Hepatocyte (in vitro differentiated cells): ENCODE measurements at regions not wholly inside any gene's neighbourhood (a gene's known extent, or its start where the extent isn't known, plus 50 kb on each side); places are given as distances from the start of the nearest gene placed in this dataset.

ENCODE experiments used
- DNase-seq: peaks from one replicate; pipeline ENCODE4 v3.0.0-alpha.2; 2016; ENCODE audit warnings: low spot score
- H2AFZ ChIP-seq: fragments of 200-600 bp; sonication (generic); 2 replicates; pipeline ENCODE4 v1.6.0; 2016; ENCODE audit warnings: antibody characterized with exemption, mild to moderate bottlenecking
- H3K27ac ChIP-seq: fragments of 200-600 bp; sonication (generic); 2 replicates; pipeline ENCODE4 v1.5.1; 2016; ENCODE audit warnings: mild to moderate bottlenecking
- H3K27me3 ChIP-seq: fragments of 200-600 bp; sonication (generic); 2 replicates; pipeline ENCODE4 v1.6.1; 2016
- H3K36me3 ChIP-seq: fragments of 200-600 bp; sonication (generic); replicated peaks from 2 replicates; pipeline ENCODE4 v1.5.1; 2016; ENCODE audit warnings: low read depth; ENCODE audit not compliant: insufficient read depth
- H3K4me1 ChIP-seq: fragments of 200-600 bp; sonication (generic); 2 replicates; pipeline ENCODE4 v1.5.1; 2016; ENCODE audit warnings: mild to moderate bottlenecking, moderate library complexity; ENCODE audit not compliant: insufficient read depth
- H3K4me2 ChIP-seq: fragments of 200-600 bp; sonication (generic); 2 replicates; pipeline ENCODE4 v1.6.0; 2016
- H3K4me3 ChIP-seq: fragments of 200-600 bp; sonication (generic); 2 replicates; pipeline ENCODE4 v1.5.1; 2016; ENCODE audit warnings: mild to moderate bottlenecking
- H3K79me2 ChIP-seq: fragments of 200-600 bp; sonication (generic); 2 replicates; pipeline ENCODE4 v1.6.0; 2017; ENCODE audit warnings: mild to moderate bottlenecking
- H3K9me2 ChIP-seq: fragments of 200-600 bp; sonication (generic); replicated peaks from 2 replicates; pipeline ENCODE4 v1.6.0; 2017; ENCODE audit warnings: mild to moderate bottlenecking; ENCODE audit not compliant: insufficient read depth
- H3K9me3 ChIP-seq: fragments of 200-600 bp; sonication (generic); 2 replicates; pipeline ENCODE4 v1.5.1; 2016; ENCODE audit warnings: low read depth, mild to moderate bottlenecking
- H4K20me1 ChIP-seq: fragments of 200-600 bp; sonication (generic); 2 replicates; pipeline ENCODE4 v1.6.0; 2016; ENCODE audit warnings: mild to moderate bottlenecking; ENCODE audit not compliant: insufficient read depth, poor library complexity, severe bottlenecking
- EZH2 ChIP-seq: fragments of 200-600 bp; sonication (generic); IDR thresholded peaks from 2 replicates; pipeline ENCODE4 v1.6.1; 2016; ENCODE audit warnings: antibody characterized with exemption, mild to moderate bottlenecking, borderline replicate concordance
- EZH2phosphoT487 ChIP-seq: fragments of 200-600 bp; sonication (generic); IDR thresholded peaks from one replicate; pipeline ENCODE4 v1.6.1; 2018; ENCODE audit warnings: antibody characterized with exemption, mild to moderate bottlenecking, low read depth, moderate library complexity; ENCODE audit not compliant: unreplicated experiment, severe bottlenecking
- WGBS: methylation state at CpG from one replicate; pipeline ENCODE4 v1.1.6; 2016; ENCODE audit warnings: low lambda C conversion rate; ENCODE audit errors: missing lambda C conversion rate; 5-methylcytosine and 5-hydroxymethylcytosine counted together
- TF ChIP-seq, protein P1 (sequence below): fragments of 200-600 bp; sonication (generic); IDR thresholded peaks from 2 replicates; pipeline ENCODE4 v1.5.1; 2016; ENCODE audit warnings: antibody characterized with exemption, mild to moderate bottlenecking; ENCODE audit not compliant: poor library complexity

DNA sequence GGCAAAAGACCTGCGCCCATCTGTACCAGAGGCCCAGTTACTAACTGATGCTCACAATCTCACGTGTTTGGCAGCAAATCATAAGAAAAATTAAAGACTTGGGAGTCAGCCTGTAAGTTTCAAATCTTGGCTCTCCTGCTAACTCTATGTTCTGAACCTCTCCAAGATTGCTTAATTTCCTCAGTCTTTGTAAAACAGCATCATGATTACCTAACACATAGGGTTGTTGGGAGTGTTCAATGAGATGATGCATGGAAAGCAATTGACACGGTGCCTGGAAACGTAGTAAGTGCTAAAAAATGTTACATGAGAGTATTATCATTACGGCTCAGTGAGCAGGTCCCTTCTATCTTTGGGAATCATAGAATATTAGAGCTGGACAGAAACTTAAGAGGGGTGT, 497.6 kb upstream of the TCF4 start:
- TF ChIP-seq, protein P1, sequence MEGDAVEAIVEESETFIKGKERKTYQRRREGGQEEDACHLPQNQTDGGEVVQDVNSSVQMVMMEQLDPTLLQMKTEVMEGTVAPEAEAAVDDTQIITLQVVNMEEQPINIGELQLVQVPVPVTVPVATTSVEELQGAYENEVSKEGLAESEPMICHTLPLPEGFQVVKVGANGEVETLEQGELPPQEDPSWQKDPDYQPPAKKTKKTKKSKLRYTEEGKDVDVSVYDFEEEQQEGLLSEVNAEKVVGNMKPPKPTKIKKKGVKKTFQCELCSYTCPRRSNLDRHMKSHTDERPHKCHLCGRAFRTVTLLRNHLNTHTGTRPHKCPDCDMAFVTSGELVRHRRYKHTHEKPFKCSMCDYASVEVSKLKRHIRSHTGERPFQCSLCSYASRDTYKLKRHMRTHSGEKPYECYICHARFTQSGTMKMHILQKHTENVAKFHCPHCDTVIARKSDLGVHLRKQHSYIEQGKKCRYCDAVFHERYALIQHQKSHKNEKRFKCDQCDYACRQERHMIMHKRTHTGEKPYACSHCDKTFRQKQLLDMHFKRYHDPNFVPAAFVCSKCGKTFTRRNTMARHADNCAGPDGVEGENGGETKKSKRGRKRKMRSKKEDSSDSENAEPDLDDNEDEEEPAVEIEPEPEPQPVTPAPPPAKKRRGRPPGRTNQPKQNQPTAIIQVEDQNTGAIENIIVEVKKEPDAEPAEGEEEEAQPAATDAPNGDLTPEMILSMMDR = no peak
- TF ChIP-seq EZH2phosphoT487 = no peak
- no peak for TF ChIP-seq EZH2
- H3K79me2 ChIP-seq = no peaks in the 10 kb centered on the region
- H2AFZ ChIP-seq = no peak overlapping the region
- no peaks in the 10 kb centered on the region for H3K9me3 ChIP-seq
- H3K9me2 ChIP-seq = no peaks in the 10 kb centered on the region
- WGBS = 80% methylated on average over 5 of the region's 5 CpGs
- H3K4me2 ChIP-seq = no peak overlapping the region
- H3K36me3 ChIP-seq = no peaks in the 10 kb centered on the region
- no peak overlapping the region for H3K27ac ChIP-seq
- no peaks in the 10 kb centered on the region for H4K20me1 ChIP-seq
- no peaks in the 10 kb centered on the region for H3K27me3 ChIP-seq
- no peak for DNase-seq
- no peak overlapping the region for H3K4me3 ChIP-seq
- H3K4me1 ChIP-seq = peaks cover 4% of the 10 kb centered on the region

DNA sequence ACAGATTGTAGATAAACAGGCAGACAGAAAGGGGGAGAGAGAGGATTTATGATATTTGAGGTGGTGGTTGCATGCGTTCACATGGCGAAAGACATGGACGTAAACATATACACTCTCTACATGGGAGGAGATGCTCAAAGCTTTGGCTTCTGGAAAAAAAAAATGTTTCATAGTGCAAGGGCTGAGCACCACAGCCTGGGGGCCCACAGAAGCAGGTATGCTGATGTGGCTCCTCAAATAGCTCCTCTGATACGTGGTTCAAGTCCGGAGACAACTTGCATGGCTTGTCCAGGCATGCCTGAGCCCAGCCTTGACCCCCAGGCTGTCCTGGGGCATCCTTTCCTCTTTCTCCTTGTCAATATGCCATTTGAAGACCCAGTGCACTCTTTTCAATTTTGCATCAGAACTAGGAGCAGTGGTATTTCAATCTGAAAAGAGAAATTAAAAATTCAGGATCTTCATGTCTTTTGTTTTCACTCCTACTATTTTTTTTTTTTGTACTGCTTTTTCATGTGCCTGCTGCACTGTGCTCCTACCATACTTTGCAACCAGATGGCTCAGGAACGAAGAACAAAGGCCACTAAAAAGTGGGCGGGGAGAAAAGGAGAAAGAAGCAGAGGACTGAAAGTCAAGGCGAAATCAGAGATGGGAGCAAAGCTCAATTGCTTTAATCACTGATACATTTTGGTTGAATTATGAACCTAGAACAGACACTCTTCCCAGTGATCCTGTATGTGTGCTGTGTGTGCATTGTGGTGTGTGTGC, 495.7 kb upstream of the TCF4 start:
- no peaks in the 10 kb centered on the region for H3K9me2 ChIP-seq
- H4K20me1 ChIP-seq = no peaks in the 10 kb centered on the region
- no peaks in the 10 kb centered on the region for H3K79me2 ChIP-seq
- no peak for DNase-seq
- peaks cover 4% of the 10 kb centered on the region for H3K4me1 ChIP-seq
- TF ChIP-seq EZH2 (no peak), EZH2phosphoT487 (no peak)
- TF ChIP-seq, protein P1 = no peak
- H3K4me3 ChIP-seq = no peak overlapping the region
- no peak overlapping the region for H3K27ac ChIP-seq
- H3K4me2 ChIP-seq = no peak overlapping the region
- H3K9me3 ChIP-seq = no peaks in the 10 kb centered on the region
- WGBS = 60% methylated on average over 8 of the region's 8 CpGs
- no peaks in the 10 kb centered on the region for H3K27me3 ChIP-seq
- H2AFZ ChIP-seq = no peak overlapping the region
- H3K36me3 ChIP-seq = no peaks in the 10 kb centered on the region

DNA sequence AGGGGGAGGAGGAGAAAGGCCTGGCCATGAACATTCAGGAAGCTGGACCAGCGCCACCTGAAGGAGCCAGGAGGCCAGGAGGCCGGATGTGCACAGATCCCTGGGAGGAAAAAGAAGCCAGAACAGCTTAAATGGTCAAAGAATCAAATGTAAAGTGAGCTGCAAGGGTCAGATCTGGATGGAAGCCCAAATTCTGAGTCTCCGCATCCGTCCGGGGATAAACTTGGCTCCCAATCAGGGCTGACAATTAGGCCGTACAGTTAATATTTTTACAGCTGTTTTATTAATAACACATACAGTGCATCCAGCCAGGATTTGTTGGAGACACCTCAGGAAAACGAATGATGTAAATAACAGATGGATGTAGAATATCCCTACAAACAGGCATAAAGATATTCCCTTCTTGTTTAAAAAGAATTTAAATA, 495.1 kb upstream of the TCF4 start:
- Histone ChIP-seq H3K27me3 (no peaks in the 10 kb centered on the region), H2AFZ (no peak overlapping the region), H3K79me2 (no peaks in the 10 kb centered on the region), H3K27ac (no peak overlapping the region), H3K4me2 (no peak overlapping the region), H3K9me2 (no peaks in the 10 kb centered on the region), H3K36me3 (no peaks in the 10 kb centered on the region), H3K4me3 (no peak overlapping the region), H3K9me3 (no peaks in the 10 kb centered on the region), H3K4me1 (peaks cover 4% of the 10 kb centered on the region), H4K20me1 (no peaks in the 10 kb centered on the region)
- DNase-seq = peak; percentile 28
- no peak for TF ChIP-seq EZH2
- TF ChIP-seq, protein P1 = no peak
- TF ChIP-seq EZH2phosphoT487 = no peak
- WGBS = 53% methylated on average over 7 of the region's 7 CpGs
